H1 (cell line): ENCODE measurements at regions not wholly inside any gene's neighbourhood (a gene's known extent, or its start where the extent isn't known, plus 50 kb on each side); places are given as distances from the start of the nearest gene placed in this dataset.

ENCODE experiments used
- CTCF ChIA-PET: fragments of 300-600 bp; sonication (Branson Sonifier 250); formaldehyde crosslinking; loops from one replicate; lab custom pipeline; 2021; ENCODE audit not compliant: partially characterized antibody; lab: Charles Lee
- POLR2A ChIA-PET: fragments of 300-600 bp; sonication (Branson Sonifier 250); formaldehyde crosslinking; loops from one replicate; lab custom pipeline; 2021; ENCODE audit warnings: inconsistent platforms; ENCODE audit not compliant: partially characterized antibody; lab: Charles Lee
- DNase-seq, 2 experiments: peaks; one replicate each; pipeline versions ENCODE4 v3.0.0 to v3.0.0-alpha.2; 2010 to 2022; ENCODE audit warnings: low spot score in 2 of 2, low read depth in 1 of 2, mixed read lengths in 1 of 2
- FAIRE-seq: peaks from 2 replicates; lab custom pipeline; 2011; peaks lifted over from hg19 to GRCh38; lab: Jason Lieb, UNC
- H2AFZ ChIP-seq: 2 replicates; pipeline ENCODE4 v1.8.1; 2012; ENCODE audit warnings: low read length, inconsistent platforms
- H2AK5ac ChIP-seq: 2 replicates; pipeline ENCODE4 v1.6.1; 2013; ENCODE audit warnings: low read depth, low read length
- H2BK120ac ChIP-seq: replicated peaks from 2 replicates; pipeline ENCODE3; 2013; ENCODE audit warnings: low read depth, low read length, inconsistent platforms
- H2BK12ac ChIP-seq: 2 replicates; pipeline ENCODE4 v1.6.1; 2013; ENCODE audit warnings: low read depth, low read length
- H2BK15ac ChIP-seq: 2 replicates; pipeline ENCODE4 v1.6.1; 2013; ENCODE audit warnings: low read length
- H2BK20ac ChIP-seq: 2 replicates; pipeline ENCODE4 v1.6.1; 2013; ENCODE audit warnings: low read length
- H2BK5ac ChIP-seq: 2 replicates; pipeline ENCODE4 v1.6.1; 2013; ENCODE audit warnings: low read depth, low read length
- H3K14ac ChIP-seq: 2 replicates; pipeline ENCODE4 v1.6.1; 2013; ENCODE audit warnings: inconsistent platforms; ENCODE audit not compliant: insufficient read length
- H3K18ac ChIP-seq: 2 replicates; pipeline ENCODE4 v1.6.1; 2013; ENCODE audit warnings: low read length; ENCODE audit errors: extremely low read depth
- H3K23ac ChIP-seq: 2 replicates; pipeline ENCODE4 v1.6.1; 2013; ENCODE audit warnings: inconsistent platforms; ENCODE audit not compliant: insufficient read length
- H3K23me2 ChIP-seq: 2 replicates; pipeline ENCODE4 v1.6.1; 2013; ENCODE audit warnings: low read depth, low read length
- H3K27ac ChIP-seq: 2 replicates; pipeline ENCODE4 v1.6.1; 2011; ENCODE audit warnings: low read depth, low read length, inconsistent platforms
- H3K27me3 ChIP-seq, 4 experiments: replicated peaks in 1 of 4; 1 replicate in 1 of 4; 2 replicates in 3 of 4; pipeline versions ENCODE4 v1.6.1 to v1.8.1; 2011 to 2013; ENCODE audit warnings: low read length in 3 of 4, mild to moderate bottlenecking in 3 of 4, inconsistent platforms in 2 of 4, mixed read lengths in 2 of 4, moderate library complexity in 1 of 4; ENCODE audit not compliant: control insufficient read depth in 3 of 4, insufficient read depth in 3 of 4; ENCODE audit errors: extremely low read depth in 1 of 4
- H3K36me3 ChIP-seq, 4 experiments: 2 replicates each; pipeline versions ENCODE4 v1.6.1 to v1.8.1; 2011 to 2013; ENCODE audit warnings: mild to moderate bottlenecking in 4 of 4, low read length in 3 of 4, moderate library complexity in 2 of 4, control low read depth in 1 of 4, inconsistent platforms in 1 of 4; ENCODE audit not compliant: insufficient read depth in 4 of 4, control insufficient read depth in 2 of 4
- H3K4ac ChIP-seq: replicated peaks from 2 replicates; pipeline ENCODE3; 2013; ENCODE audit warnings: low read length, low read depth, mixed read lengths, inconsistent platforms; ENCODE audit not compliant: insufficient read length
- H3K4me1 ChIP-seq, 4 experiments: replicated peaks in 1 of 4; 1 replicate in 1 of 4; 2 replicates in 3 of 4; pipeline versions ENCODE4 v1.6.1 to v1.8.1; 2011 to 2013; ENCODE audit warnings: low read length in 3 of 4, inconsistent platforms in 2 of 4, mixed read lengths in 1 of 4; ENCODE audit not compliant: insufficient read depth in 4 of 4, control insufficient read depth in 3 of 4
- H3K4me2 ChIP-seq, 2 experiments: 2 replicates each; pipeline versions ENCODE4 v1.6.1 to v1.8.1; 2011 to 2013; ENCODE audit warnings: low read depth in 2 of 2, low read length in 2 of 2, control low read depth in 1 of 2, inconsistent platforms in 1 of 2, mild to moderate bottlenecking in 1 of 2; ENCODE audit not compliant: insufficient read depth in 1 of 2
- H3K4me3 ChIP-seq, 4 experiments: fragments of 200-600, 300-600 bp in 1 of 4; sonication (generic), shearing (Covaris generic), sonication (Bioruptor Twin) in 1 of 4; 2 replicates each; pipeline versions ENCODE4 v1.5.1 to v1.8.1; 2011 to 2016; ENCODE audit warnings: low read length in 4 of 4, low read depth in 3 of 4, control low read depth in 2 of 4, inconsistent platforms in 2 of 4, mild to moderate bottlenecking in 2 of 4, mixed read lengths in 1 of 4, moderate library complexity in 1 of 4; ENCODE audit not compliant: insufficient read depth in 2 of 4; ENCODE audit errors: extremely low read depth in 1 of 4
- H3K56ac ChIP-seq: replicated peaks from 2 replicates; pipeline ENCODE3; 2013; ENCODE audit warnings: low read depth, mild to moderate bottlenecking, mixed read lengths, low read length, inconsistent platforms; ENCODE audit not compliant: insufficient read length
- H3K79me1 ChIP-seq: 2 replicates; pipeline ENCODE4 v1.6.1; 2013; ENCODE audit warnings: low read depth, low read length, control low read depth
- H3K79me2 ChIP-seq, 2 experiments: 2 replicates each; pipeline versions ENCODE4 v1.6.1 to v1.8.1; 2012 to 2013; ENCODE audit warnings: low read length in 2 of 2, mild to moderate bottlenecking in 2 of 2, inconsistent platforms in 1 of 2; ENCODE audit not compliant: insufficient read depth in 2 of 2, control insufficient read depth in 1 of 2
- H3K9ac ChIP-seq, 4 experiments: replicated peaks in 1 of 4; 1 replicate in 1 of 4; 2 replicates in 3 of 4; pipeline versions ENCODE4 v1.6.1 to v1.8.1; 2011 to 2013; ENCODE audit warnings: low read depth in 3 of 4, low read length in 3 of 4, control low read depth in 2 of 4, mild to moderate bottlenecking in 2 of 4, moderate library complexity in 2 of 4, inconsistent platforms in 1 of 4; ENCODE audit errors: extremely low read depth in 1 of 4
- H3K9me3 ChIP-seq, 2 experiments: 2 replicates each; pipeline versions ENCODE4 v1.6.1 to v1.8.1; 2012 to 2013; ENCODE audit warnings: mild to moderate bottlenecking in 2 of 2, moderate library complexity in 2 of 2, control low read depth in 1 of 2, inconsistent platforms in 1 of 2, low read depth in 1 of 2, low read length in 1 of 2, mixed read lengths in 1 of 2; ENCODE audit not compliant: insufficient read depth in 2 of 2
- H4K20me1 ChIP-seq, 2 experiments: replicated peaks in 1 of 2; 2 replicates each; pipeline versions ENCODE3 to v1.8.1; 2011 to 2013; ENCODE audit warnings: inconsistent platforms in 2 of 2, low read length in 2 of 2, mild to moderate bottlenecking in 1 of 2; ENCODE audit not compliant: insufficient read depth in 2 of 2, control insufficient read depth in 1 of 2
- H4K5ac ChIP-seq: 2 replicates; pipeline ENCODE4 v1.6.1; 2013; ENCODE audit warnings: low read length, low read depth, mixed read lengths, inconsistent platforms; ENCODE audit not compliant: insufficient read length
- H4K8ac ChIP-seq: 2 replicates; pipeline ENCODE4 v1.8.0; 2013; ENCODE audit warnings: mild to moderate bottlenecking, moderate library complexity, low read length, inconsistent platforms; ENCODE audit not compliant: insufficient read depth; ENCODE audit errors: extremely low read depth
- H4K91ac ChIP-seq: replicated peaks from 2 replicates; pipeline ENCODE3; 2013; ENCODE audit warnings: low read length, mixed read lengths, inconsistent platforms; ENCODE audit not compliant: insufficient read length
- ATF3 ChIP-seq: IDR thresholded peaks from 2 replicates; pipeline ENCODE4 v1.6.1; 2011; ENCODE audit warnings: low read depth, mild to moderate bottlenecking, low read length; ENCODE audit not compliant: insufficient read depth
- BCL11A ChIP-seq, 2 experiments: IDR thresholded peaks; one replicate each; pipeline ENCODE4 v1.6.1; 2011; ENCODE audit warnings: low read depth in 2 of 2, low read length in 2 of 2, mild to moderate bottlenecking in 2 of 2
- CEBPB ChIP-seq: IDR thresholded peaks from 2 replicates; pipeline ENCODE4 v1.6.1; 2012; ENCODE audit warnings: low read depth, low read length
- CTCF ChIP-seq, 3 experiments: IDR thresholded peaks; 1 replicate in 2 of 3; 2 replicates in 1 of 3; pipeline versions ENCODE4 v1.5.1 to v1.6.1; 2011; ENCODE audit warnings: low read length in 3 of 3, mild to moderate bottlenecking in 3 of 3, inconsistent platforms in 2 of 3, low read depth in 1 of 3, moderate library complexity in 1 of 3; ENCODE audit not compliant: insufficient read depth in 1 of 3; ENCODE audit errors: control extremely low read depth in 1 of 3
- NRF1 ChIP-seq: IDR thresholded peaks from 2 replicates; pipeline ENCODE4 v1.6.1; 2011; ENCODE audit warnings: mild to moderate bottlenecking, low read depth, low read length, improper control_type of control experiment
- RAD21 ChIP-seq, 2 experiments: IDR thresholded peaks in 1 of 2; conservative IDR thresholded peaks in 1 of 2; 2 replicates each; pipeline ENCODE4 v1.6.1; 2011; ENCODE audit warnings: low read depth in 2 of 2, low read length in 2 of 2, improper control_type of control experiment in 1 of 2, inconsistent platforms in 1 of 2, mild to moderate bottlenecking in 1 of 2, moderate library complexity in 1 of 2
- RFX5 ChIP-seq: IDR thresholded peaks from 2 replicates; pipeline ENCODE4 v1.6.1; 2011; ENCODE audit warnings: low read depth, low read length, improper control_type of control experiment, borderline replicate concordance
- SAP30 ChIP-seq: fragments of 300-600 bp; sonication (generic); IDR thresholded peaks from 2 replicates; pipeline ENCODE4 v1.7.1; 2012; ENCODE audit warnings: low read length, moderate library complexity, mild to moderate bottlenecking, inconsistent platforms; ENCODE audit not compliant: insufficient read depth, insufficient replicate concordance
- SIN3A ChIP-seq, 2 experiments: IDR thresholded peaks in 1 of 2; conservative IDR thresholded peaks in 1 of 2; 2 replicates each; pipeline ENCODE4 v1.6.1; 2011 to 2012; ENCODE audit warnings: low read length in 2 of 2, improper control_type of control experiment in 1 of 2, low read depth in 1 of 2, mild to moderate bottlenecking in 1 of 2
- SRF ChIP-seq: IDR thresholded peaks from 2 replicates; pipeline ENCODE4 v1.6.1; 2011; ENCODE audit warnings: mild to moderate bottlenecking, low read depth, low read length, moderate library complexity
- TEAD4 ChIP-seq: IDR thresholded peaks from 2 replicates; pipeline ENCODE4 v1.6.1; 2012; ENCODE audit warnings: low read depth, low read length, inconsistent platforms, mixed read lengths
- YY1 ChIP-seq: IDR thresholded peaks from 2 replicates; pipeline ENCODE4 v1.6.1; 2011; ENCODE audit warnings: low read depth, mild to moderate bottlenecking, low read length

DNA sequence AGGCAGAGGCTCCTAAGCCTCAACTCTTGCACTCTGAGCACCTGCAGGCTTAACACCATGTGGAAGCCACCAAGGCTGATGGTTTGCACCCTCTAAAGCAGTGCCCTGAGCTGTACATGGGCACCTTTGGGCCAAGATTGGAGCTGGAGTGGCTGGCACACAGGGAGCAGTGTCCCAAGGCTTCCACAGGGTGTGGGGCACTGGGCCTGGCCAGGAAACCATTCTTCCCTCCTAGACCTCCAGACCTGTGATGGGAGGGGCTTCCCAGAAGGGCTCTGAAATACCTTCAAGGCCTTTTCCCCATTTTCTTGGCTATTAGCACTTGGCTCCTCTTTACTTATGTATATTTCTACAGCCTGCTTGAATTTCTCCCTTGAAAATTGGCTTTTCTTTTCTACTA, 67.9 kb upstream of the PPM1J start:
- no peak for FAIRE-seq
- Histone ChIP-seq H3K79me1 (no peaks in the 10 kb centered on the region), H3K36me3 (no peaks in the 10 kb centered on the region), H3K23ac (no peak overlapping the region), H3K23me2 (no peaks in the 10 kb centered on the region), H3K56ac (no peak overlapping the region), H3K4me1 (no peaks in the 10 kb centered on the region), H3K4ac (no peak overlapping the region), H3K4me2 (no peak overlapping the region), H2BK5ac (no peak overlapping the region), H2BK20ac (no peak overlapping the region), H2BK120ac (no peak overlapping the region), H2BK15ac (no peak overlapping the region), H2BK12ac (no peak overlapping the region), H4K8ac (no peak overlapping the region), H2AFZ (no peak overlapping the region), H3K18ac (no peak overlapping the region), H3K79me2 (no peaks in the 10 kb centered on the region), H2AK5ac (no peak overlapping the region), H3K27me3 (no peaks in the 10 kb centered on the region; a peak in 1 of 7 replicates), H4K5ac (no peak overlapping the region), H3K27ac (no peak overlapping the region), H3K14ac (no peak overlapping the region), H3K9me3 (0 out of 4 replicates have a peak, but pooled peaks cover 0 to 7% of the 10 kb centered on the region in 2 experiments), H3K4me3 (no peak overlapping the region), H4K20me1 (no peaks in the 10 kb centered on the region), H4K91ac (no peak overlapping the region), H3K9ac (no peak overlapping the region)
- ChIA-PET CTCF (interaction anchor here (0.7 to 2.1 kb wide), 3 partner anchors 64 to 1433 kb away, joined by 3 to 6 read pairs (median 6); a partner anchor contains a TSS), POLR2A (no interaction called here)
- no peak for DNase-seq
- no peak for TF ChIP-seq BCL11A (IDR thresholded peaks at IDR 0.05; ENCODE audit: low read depth in 2 of 2, low read length in 2 of 2)
- TF ChIP-seq SIN3A (conservative IDR thresholded peaks at IDR 0.05 in 1 of 2, IDR thresholded peaks at IDR 0.05 in 1 of 2; ENCODE audit: low read depth in 1 of 2, low read length in 2 of 2), result no peak
- TF ChIP-seq TEAD4, result no peak
- no peak for TF ChIP-seq RFX5
- TF ChIP-seq CTCF (IDR thresholded peaks at IDR 0.05; ENCODE audit: control extremely low read depth in 1 of 3, insufficient read depth in 1 of 3, low read depth in 1 of 3, low read length in 3 of 3), result no peak
- no peak for TF ChIP-seq CEBPB
- TF ChIP-seq ATF3, result no peak
- no peak for TF ChIP-seq YY1
- no peak for TF ChIP-seq RAD21 (IDR thresholded peaks at IDR 0.05 in 1 of 2, conservative IDR thresholded peaks at IDR 0.05 in 1 of 2; ENCODE audit: low read depth in 2 of 2, low read length in 2 of 2)
- TF ChIP-seq SRF, result no peak
- TF ChIP-seq NRF1, result no peak
- no peak for TF ChIP-seq SAP30
